Lung (tissue), 11 donors: ENCODE measurements at regions not wholly inside any gene's neighbourhood (a gene's known extent, or its start where the extent isn't known, plus 50 kb on each side); places are given as distances from the start of the nearest gene placed in this dataset.
"Not testable (repeated sequence)": the region's sequence is repeated elsewhere in the genome, so short reads cannot be mapped to it uniquely, and the experiment has no call there.

ENCODE experiments used
- ATAC-seq: fragments of 200-7000 bp; cut with Tn5 transposase; one replicate; pipeline ENCODE4 v1.9.1; 2020; ENCODE audit warnings: moderate number of reproducible peaks; ENCODE audit not compliant: insufficient read depth, low FRiP score
- DNase-seq, 3 donors: peaks; one replicate each; pipeline ENCODE4 v3.0.0-alpha.2; 2013 to 2017
- H3K27ac ChIP-seq, 2 donors: one replicate each; pipeline ENCODE4 v1.5.1; 2013; ENCODE audit warnings: mild to moderate bottlenecking in 2 of 2, moderate library complexity in 2 of 2, control low read depth in 1 of 2, inconsistent platforms in 1 of 2, low read depth in 1 of 2, low read length in 1 of 2
- H3K27me3 ChIP-seq, 3 donors: one replicate each; pipeline ENCODE4 v1.5.1; 2013; ENCODE audit warnings: low read length in 2 of 3; ENCODE audit not compliant: control insufficient read depth in 3 of 3, insufficient read depth in 3 of 3
- H3K36me3 ChIP-seq, 4 donors: one replicate each; pipeline ENCODE4 v1.5.1; 2013; ENCODE audit warnings: low read length in 4 of 4, mild to moderate bottlenecking in 1 of 4, moderate library complexity in 1 of 4; ENCODE audit not compliant: control insufficient read depth in 4 of 4, insufficient read depth in 4 of 4
- H3K4me1 ChIP-seq, 5 donors: one replicate each; pipeline ENCODE4 v1.5.1; 2013; ENCODE audit warnings: low read length in 5 of 5, mild to moderate bottlenecking in 2 of 5, moderate library complexity in 1 of 5; ENCODE audit not compliant: control insufficient read depth in 5 of 5, insufficient read depth in 5 of 5
- H3K4me3 ChIP-seq: one replicate; pipeline ENCODE4 v1.5.1; 2013; ENCODE audit warnings: mild to moderate bottlenecking, control low read depth, moderate library complexity
- H3K9ac ChIP-seq, 2 donors: one replicate each; pipeline ENCODE4 v1.5.1; 2013; ENCODE audit warnings: low read length in 2 of 2, control low read depth in 1 of 2; ENCODE audit not compliant: insufficient read depth in 1 of 2
- H3K9me3 ChIP-seq, 4 donors: one replicate each; pipeline ENCODE4 v1.5.1; 2013; ENCODE audit warnings: low read length in 3 of 4, mild to moderate bottlenecking in 1 of 4, moderate library complexity in 1 of 4; ENCODE audit not compliant: control insufficient read depth in 4 of 4, insufficient read depth in 3 of 4
- WGBS, 2 donors: extraction: QIAGEN DNeasy Blood & Tissue Kit; methylation state at CpG; one replicate each; pipeline ENCODE4 v1.1.7; 2013; 5-methylcytosine and 5-hydroxymethylcytosine counted together
- TF ChIP-seq, protein P1 (sequence below): IDR thresholded peaks from 2 replicates; pipeline ENCODE4 v1.5.1; 2012; ENCODE audit warnings: mild to moderate bottlenecking; ENCODE audit errors: control extremely low read depth, extremely low read depth
- donor health status: control.
- donor health status: control.
- donor health status: Bipolar disorder and iron deficiency.
- donor health status: healthy.
- donor health status: DM: yes; HTN: yes; CAD: no.

DNA sequence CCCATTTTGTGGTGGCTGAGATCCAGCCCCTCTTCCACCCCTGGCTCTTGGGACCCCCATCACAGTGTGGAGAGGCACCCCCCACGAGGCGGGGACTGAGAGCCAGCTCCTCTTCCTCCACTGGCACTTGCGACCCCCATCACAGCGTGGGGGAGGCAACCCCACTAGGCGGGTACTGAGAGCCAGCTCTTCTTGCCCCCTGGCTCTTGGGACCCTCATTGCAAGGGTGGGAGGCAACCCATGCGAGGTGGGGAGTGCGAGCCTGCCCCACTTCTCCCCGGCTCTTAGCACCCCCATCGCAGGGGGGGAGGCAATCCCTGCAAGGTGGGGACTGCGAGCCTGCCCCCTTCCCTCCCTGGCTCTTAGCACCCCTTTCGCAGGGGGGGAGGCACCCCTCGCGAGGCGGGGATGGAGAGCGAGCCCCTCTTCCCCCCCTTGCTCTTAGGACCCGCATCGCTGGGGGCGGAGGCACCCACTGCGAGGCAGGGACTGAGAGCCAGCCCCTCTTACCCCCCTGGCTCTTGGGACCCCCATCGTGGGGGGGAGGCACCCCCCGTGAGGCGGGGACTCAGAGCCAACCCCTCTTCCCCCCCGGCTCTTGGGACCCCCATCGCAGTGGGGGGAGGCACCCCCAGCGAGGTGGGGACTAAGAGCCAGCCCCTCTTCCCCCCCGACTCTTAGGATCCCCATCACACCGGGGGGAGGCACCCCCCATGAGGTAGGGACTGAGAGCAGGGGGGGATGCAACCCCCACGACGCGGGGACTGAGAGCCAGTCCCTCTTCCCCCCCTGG, 364.6 kb upstream of the SPRY2 start:
- DNase-seq: no peak
- TF ChIP-seq, protein P1, sequence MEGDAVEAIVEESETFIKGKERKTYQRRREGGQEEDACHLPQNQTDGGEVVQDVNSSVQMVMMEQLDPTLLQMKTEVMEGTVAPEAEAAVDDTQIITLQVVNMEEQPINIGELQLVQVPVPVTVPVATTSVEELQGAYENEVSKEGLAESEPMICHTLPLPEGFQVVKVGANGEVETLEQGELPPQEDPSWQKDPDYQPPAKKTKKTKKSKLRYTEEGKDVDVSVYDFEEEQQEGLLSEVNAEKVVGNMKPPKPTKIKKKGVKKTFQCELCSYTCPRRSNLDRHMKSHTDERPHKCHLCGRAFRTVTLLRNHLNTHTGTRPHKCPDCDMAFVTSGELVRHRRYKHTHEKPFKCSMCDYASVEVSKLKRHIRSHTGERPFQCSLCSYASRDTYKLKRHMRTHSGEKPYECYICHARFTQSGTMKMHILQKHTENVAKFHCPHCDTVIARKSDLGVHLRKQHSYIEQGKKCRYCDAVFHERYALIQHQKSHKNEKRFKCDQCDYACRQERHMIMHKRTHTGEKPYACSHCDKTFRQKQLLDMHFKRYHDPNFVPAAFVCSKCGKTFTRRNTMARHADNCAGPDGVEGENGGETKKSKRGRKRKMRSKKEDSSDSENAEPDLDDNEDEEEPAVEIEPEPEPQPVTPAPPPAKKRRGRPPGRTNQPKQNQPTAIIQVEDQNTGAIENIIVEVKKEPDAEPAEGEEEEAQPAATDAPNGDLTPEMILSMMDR: no peak

DNA sequence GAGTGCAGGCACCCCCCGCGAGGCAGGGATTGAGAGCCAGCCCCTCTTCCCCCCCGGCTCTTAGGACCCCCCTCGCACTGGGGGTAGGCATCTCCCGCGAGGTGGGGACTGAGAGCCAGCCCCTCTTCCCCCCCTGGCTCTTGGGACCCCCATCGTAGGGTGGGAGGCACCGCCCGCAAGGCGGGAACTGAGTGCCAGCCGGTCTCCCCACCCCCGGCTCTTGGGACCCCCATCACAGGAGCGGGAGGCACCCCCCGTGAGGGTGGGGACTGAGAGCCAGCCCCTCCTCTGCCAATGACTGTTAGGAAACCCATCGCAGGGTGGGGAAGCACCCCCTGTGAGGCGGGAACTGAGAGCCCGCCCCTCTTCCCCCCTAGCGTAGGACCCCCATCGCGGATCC, 363.4 kb upstream of the SPRY2 start:
- Histone ChIP-seq H3K9me3 (peaks cover 0 to 1% (median 0%) of the 10 kb centered on the region in 4 donors), H3K27ac (no peak overlapping the region), H3K36me3 (no peaks in the 10 kb centered on the region), H3K9ac (no peak overlapping the region), H3K27me3 (no peaks in the 10 kb centered on the region), H3K4me3 (no peak overlapping the region), H3K4me1 (no peaks in the 10 kb centered on the region)
- DNase-seq (no peak), ATAC-seq (no peak)
- TF ChIP-seq, protein P1: no peak
- 96 to 97% methylated on average over 19 to 20 of the region's 20 CpGs for WGBS, 2 donors

More for the DNA sequence above, 364.6 kb upstream of the SPRY2 start:
- 96% methylated on average over 13 to 30 of the region's 30 CpGs for WGBS, 2 donors
- Histone ChIP-seq H3K9me3 (peaks cover 0 to 1% (median 0%) of the 10 kb centered on the region in 4 donors), H3K4me3 (no peak overlapping the region), H3K4me1 (peaks cover 0 to 3% (median 0%) of the 10 kb centered on the region in 5 donors), H3K27me3 (no peaks in the 10 kb centered on the region), H3K36me3 (no peaks in the 10 kb centered on the region), H3K27ac (no peak overlapping the region), H3K9ac (no peak overlapping the region)
- ATAC-seq: no peak

DNA sequence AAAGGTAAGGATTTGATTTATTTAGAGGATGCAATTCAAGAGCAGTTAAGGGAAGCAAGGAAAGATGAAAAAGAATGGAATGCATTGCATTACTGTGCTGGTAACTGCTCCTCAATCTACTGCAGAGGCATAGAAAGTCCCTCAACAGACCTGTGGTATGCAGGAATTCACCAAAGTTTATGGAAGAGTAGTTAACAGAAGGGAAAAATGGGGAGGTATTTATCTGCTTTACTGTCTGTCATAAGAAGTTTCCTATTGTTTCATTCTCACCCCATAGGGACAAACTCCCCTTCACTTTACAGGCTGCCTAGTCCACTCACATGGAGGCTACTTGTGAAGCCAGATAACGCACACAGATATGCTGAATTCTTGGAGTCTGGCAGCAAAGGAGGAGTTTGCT, 354.9 kb upstream of the SPRY2 start:
- Histone ChIP-seq H3K9me3 (no peaks in the 10 kb centered on the region), H3K9ac (no peak overlapping the region), H3K36me3 (no peaks in the 10 kb centered on the region), H3K4me1 (no peaks in the 10 kb centered on the region), H3K27me3 (no peaks in the 10 kb centered on the region), H3K4me3 (no peak overlapping the region), H3K27ac (no peak overlapping the region)
- 82 to 97% methylated on average over 1 of the region's 1 CpG for WGBS, 2 donors
- TF ChIP-seq, protein P1: no peak
- DNase-seq (no peak), ATAC-seq (no peak)

DNA sequence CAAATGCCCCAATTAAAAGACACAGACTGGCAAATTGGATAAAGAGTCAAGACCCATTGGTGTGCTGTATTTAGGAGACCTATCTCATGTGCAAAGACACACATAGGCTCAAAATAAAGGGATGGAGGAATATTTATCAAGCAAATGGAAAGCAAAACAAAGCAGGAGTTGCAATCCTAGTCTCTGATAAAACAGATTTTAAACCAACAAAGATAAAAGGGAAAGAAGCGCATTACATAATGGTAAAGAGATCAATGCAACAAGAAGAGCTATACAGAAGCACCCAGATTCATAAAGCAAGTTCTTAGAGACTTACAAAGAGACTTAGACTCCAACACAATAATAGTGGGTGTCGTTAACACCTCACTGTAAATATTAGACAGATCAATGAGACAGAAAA, 350.9 kb upstream of the SPRY2 start:
- not testable (repeated sequence) for H3K36me3 ChIP-seq, H3K27ac ChIP-seq, H3K9ac ChIP-seq, ATAC-seq, H3K9me3 ChIP-seq, H3K4me3 ChIP-seq, H3K27me3 ChIP-seq, H3K4me1 ChIP-seq, DNase-seq
- WGBS, 2 donors: 93 to 98% methylated on average over 2 of the region's 2 CpGs
